ENCODE measurements at regions not wholly inside any gene's neighbourhood (a gene's known extent, or its start where the extent isn't known, plus 50 kb on each side); places are given as distances from the start of the nearest gene placed in this dataset.

- TF ChIP-seq CTCF (IDR thresholded peaks at IDR 0.05): no peak
Measured at GRCh38 chr3:167958141-167958540, 137.6 kb downstream of the GOLIM4 start.

- TF ChIP-seq CTCF (IDR thresholded peaks at IDR 0.05): no peak
Measured at GRCh38 chr3:167952969-167953368, 142.8 kb downstream of the GOLIM4 start.

- no peak for TF ChIP-seq CTCF (IDR thresholded peaks at IDR 0.05)
Measured at GRCh38 chr3:167950212-167950611, 145.5 kb downstream of the GOLIM4 start.

GRCh38 chr3:167941234-167941995 is 154.3 kb downstream of the GOLIM4 start:
- no peak for TF ChIP-seq CTCF (IDR thresholded peaks at IDR 0.05)

GRCh38 chr3:167940241-167940640 is 155.5 kb downstream of the GOLIM4 start:
- no peak for TF ChIP-seq CTCF (IDR thresholded peaks at IDR 0.05)

- no peak for TF ChIP-seq CTCF (IDR thresholded peaks at IDR 0.05)
Measured at GRCh38 chr3:167938516-167938915, 157.2 kb downstream of the GOLIM4 start.

- no peak for TF ChIP-seq CTCF (IDR thresholded peaks at IDR 0.05)
Measured at GRCh38 chr3:167936019-167936418, 159.7 kb downstream of the GOLIM4 start.

GRCh38 chr3:167930453-167930852 is 165.3 kb downstream of the GOLIM4 start:
- TF ChIP-seq CTCF (IDR thresholded peaks at IDR 0.05): no peak
